GM12892 (cell line): ENCODE measurements at regions not wholly inside any gene's neighbourhood (a gene's known extent, or its start where the extent isn't known, plus 50 kb on each side); places are given as distances from the start of the nearest gene placed in this dataset.

Experiments
- POLR2A ChIP-seq: IDR thresholded peaks from 2 replicates; pipeline ENCODE4 v1.6.1; 2011; ENCODE audit warnings: low read depth, low read length, control low read depth
- POLR2AphosphoS5 ChIP-seq: IDR thresholded peaks from 2 replicates; pipeline ENCODE4 v1.6.1; 2011; ENCODE audit warnings: low read depth, low read length, control low read depth
- TAF1 ChIP-seq: IDR thresholded peaks from 2 replicates; pipeline ENCODE4 v1.6.1; 2011; ENCODE audit warnings: low read depth, mild to moderate bottlenecking, control low read depth, low read length, borderline replicate concordance

GRCh38 chr18:22544626-22545025 is 126.9 kb upstream of the CTAGE1 start:
- TF ChIP-seq POLR2AphosphoS5 (no peak), POLR2A (no peak), TAF1 (no peak)
